GM18907 (cell line): ENCODE measurements at regions not wholly inside any gene's neighbourhood (a gene's known extent, or its start where the extent isn't known, plus 50 kb on each side); places are given as distances from the start of the nearest gene placed in this dataset.

Experiments
- ATAC-seq: cut with Tn5 transposase; IDR thresholded peaks from one replicate; pipeline ENCODE4 v1.9.1; 2021; ENCODE audit warnings: mild to moderate bottlenecking, moderate library complexity; ENCODE audit not compliant: unreplicated experiment

- ATAC-seq, result no peak
Observed at GRCh38 chr2:109070290-109070689, 58.7 kb upstream of the SH3RF3 start.

DNA sequence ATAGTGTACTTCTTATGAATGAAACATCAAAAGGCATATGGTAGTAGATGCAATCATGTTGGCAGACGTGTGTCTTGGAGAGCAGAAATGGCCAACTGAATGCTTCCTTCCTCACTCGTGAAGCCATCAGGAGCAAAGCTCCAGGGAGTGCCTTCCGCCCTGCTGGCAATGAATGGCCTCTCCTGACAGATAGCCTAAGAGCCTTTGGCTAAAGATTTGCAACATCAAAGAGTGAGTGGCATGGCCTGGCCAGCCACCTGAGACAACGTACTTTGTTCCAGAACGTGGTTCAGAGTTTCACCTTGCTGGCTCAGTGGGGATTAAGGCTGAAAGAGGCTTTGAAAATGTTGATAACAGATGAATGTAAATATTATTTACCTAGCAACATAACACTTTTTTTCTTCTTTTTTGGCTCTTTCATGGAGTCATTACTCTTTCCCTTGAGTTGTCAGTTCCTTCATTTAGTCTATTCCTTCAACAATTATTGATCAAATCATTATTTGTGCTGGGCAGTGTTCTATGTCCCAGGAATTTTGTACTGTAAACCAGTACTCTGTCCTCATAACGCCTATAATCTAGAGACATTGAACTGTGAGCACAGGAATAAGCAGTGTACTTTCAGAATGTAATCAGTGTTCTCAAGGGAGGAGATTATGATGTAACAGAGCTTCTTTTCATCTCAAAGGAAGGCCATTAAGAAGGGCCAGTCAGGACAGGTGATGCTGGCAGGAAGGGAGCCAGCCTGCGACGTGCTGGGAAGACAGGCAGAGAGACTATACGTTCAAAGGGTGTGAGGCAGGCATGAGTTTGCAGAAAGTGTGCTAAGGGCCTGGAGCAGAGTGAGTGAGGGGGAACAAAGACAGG, 59.4 kb upstream of the SH3RF3 start:
- ATAC-seq, result no peak

DNA sequence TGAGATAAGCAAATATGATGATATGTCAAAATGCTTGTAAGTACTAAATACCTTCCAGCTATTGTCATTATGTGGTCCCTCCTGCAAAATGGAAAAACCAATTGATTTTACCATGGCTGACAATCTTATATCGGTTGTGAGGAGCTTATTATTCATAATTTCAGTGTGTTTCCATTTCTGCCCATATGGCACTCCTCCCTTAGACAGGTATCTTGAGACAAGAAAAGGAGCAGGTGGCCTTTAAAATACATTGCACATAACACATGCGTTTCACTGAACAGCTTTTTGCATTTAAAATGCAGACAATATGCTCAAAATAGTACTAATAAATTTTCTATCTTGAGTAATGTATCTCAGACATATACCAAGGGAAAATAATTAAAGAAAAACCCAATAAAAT, 60.2 kb upstream of the SH3RF3 start:
- ATAC-seq, result no peak

- ATAC-seq, result no peak
Observed at GRCh38 chr2:109067631-109068125, 61.3 kb upstream of the SH3RF3 start.

- ATAC-seq, result no peak
Observed at GRCh38 chr2:109066917-109067597, 61.9 kb upstream of the SH3RF3 start.

DNA sequence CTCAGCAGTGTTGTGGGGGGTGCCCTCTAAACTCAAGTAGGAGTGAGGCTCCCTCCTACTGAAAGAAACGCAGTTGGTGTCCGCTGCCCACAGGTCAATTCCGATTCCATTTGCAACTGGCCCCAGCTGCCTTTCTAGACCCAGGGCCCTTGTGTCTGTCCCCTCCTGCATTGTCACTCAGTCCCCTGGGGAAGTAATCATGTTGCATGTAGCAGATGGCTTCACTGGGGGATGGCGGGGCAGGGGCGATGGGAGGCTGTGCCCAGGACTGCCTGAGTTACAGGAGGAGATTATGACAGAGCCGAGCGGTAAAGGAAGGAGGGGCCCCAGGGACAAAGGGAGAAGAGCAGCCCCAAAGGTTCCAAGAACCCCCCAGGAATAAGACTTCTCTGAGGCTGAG, 62.5 kb upstream of the SH3RF3 start:
- no peak for ATAC-seq

DNA sequence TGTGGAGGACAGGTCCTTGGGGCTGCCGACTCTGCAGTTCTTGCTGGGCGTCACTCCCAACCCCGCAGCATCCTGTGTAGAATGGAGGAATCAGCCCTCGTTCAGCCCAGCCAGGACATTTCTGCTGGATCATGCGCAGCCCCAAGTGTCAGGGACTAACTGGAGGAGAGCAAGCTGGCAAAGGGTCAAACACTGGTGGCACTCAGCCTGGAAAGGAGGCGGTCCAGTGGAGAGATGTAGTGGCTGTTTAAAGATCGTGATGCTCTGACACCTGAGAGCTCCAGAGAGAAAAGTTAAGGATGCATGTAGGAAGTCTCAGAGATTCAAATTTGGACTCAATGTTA, 63.6 kb upstream of the SH3RF3 start:
- ATAC-seq, result no peak

- no peak for ATAC-seq
Observed at GRCh38 chr2:109064660-109065390, 64.2 kb upstream of the SH3RF3 start.

- no peak for ATAC-seq
Observed at GRCh38 chr2:109062859-109063700, 65.9 kb upstream of the SH3RF3 start.

GRCh38 chr2:109062145-109062858, 66.7 kb upstream of the SH3RF3 start:
- ATAC-seq, result no peak

DNA sequence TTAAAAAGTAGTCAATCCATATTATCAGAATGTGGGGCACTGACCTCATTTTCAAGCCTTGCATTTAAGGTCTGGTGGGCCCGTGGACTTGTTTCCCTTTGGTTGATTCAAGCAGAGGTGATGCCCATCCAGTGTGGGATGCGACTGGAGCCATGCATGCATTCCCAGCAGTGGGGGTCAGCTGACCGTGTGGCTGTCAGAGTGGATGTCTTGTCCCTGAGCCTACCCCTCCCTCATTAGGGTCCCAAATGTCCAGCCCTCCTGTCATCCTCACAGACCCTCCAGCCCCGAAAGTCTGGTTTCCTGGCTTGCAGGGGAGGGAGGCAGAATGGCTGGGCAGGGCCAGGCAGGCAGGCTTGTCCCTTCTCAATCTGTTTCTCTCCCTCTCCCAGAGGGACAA, 67.3 kb upstream of the SH3RF3 start:
- no peak for ATAC-seq

DNA sequence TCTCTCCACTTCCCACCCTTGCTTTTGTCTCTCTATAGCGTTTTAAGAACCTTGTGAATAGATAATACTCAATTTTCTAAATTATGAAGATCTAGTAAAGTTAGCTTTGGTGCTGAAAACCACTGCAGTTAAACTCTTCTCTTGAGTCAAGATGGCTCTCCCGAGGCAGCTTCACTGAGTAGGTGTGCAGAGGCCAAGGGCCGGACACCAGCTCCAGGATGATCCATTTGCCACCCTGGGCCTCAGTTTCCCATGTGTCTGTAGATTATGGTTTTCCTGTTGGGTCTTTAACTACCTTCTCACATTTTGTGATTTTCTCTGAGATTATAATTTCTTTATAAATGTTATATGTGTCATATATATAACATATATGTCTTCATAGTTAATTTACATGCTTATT, 68.5 kb upstream of the SH3RF3 start:
- ATAC-seq, result no peak

DNA sequence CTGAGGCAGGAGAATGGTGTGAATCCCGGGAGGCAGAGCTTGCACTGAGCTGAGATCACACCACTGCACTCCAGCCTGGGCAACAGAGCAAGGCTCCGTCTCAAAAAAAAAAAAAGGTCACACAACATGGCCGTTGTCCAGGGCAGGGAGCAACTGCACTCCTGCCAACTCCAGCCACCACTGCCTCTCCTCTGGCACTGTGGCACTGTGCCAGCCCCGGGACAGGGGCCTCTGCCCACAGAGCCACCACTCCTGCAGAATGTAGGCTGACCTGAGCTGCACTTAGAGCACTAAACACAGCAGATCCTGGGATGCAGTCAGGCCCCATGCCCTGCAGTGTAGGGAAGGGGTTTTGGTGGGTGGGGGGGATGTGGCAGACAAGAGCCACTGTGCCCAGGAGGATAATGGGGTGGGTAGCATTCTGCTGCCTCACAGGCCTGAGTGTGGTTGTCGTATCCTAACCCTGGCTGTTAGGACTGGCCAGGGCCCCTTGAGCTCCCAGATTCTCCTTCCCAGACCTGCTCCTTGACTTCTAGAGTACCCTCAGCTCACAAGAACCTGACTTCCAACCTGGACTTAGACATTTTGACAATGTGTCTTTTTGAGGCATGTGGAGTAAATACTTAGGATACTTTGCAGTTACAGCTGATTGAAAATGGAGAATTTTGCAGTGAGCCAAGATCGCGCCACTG, 69.4 kb upstream of the SH3RF3 start:
- no peak for ATAC-seq

GRCh38 chr2:109058802-109059201, 69.8 kb upstream of the EDAR start:
- ATAC-seq, result no peak

GRCh38 chr2:109058191-109058632, 69.2 kb upstream of the EDAR start:
- ATAC-seq, result no peak

GRCh38 chr2:109057686-109058085, 68.7 kb upstream of the EDAR start:
- no peak for ATAC-seq

DNA sequence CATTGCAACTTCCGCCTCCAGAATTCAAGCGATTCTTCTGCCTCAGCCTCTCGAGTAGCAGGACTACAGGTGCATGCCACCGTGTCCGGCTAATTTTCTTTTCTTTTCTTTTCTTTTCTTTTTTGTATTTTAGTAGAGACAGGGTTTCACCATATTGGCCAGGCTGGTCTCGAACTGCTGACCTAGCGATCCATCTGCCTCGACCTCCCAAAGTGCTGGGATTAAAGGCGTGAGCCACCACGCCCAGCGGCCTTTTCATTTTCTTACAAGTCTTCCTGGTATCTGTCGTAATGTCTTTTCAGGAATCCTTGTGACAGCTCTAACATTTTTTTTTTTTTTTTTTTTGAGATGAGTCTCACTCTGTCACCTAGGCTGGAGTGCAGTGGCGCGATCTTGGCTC, 66.4 kb upstream of the EDAR start:
- ATAC-seq, result no peak

DNA sequence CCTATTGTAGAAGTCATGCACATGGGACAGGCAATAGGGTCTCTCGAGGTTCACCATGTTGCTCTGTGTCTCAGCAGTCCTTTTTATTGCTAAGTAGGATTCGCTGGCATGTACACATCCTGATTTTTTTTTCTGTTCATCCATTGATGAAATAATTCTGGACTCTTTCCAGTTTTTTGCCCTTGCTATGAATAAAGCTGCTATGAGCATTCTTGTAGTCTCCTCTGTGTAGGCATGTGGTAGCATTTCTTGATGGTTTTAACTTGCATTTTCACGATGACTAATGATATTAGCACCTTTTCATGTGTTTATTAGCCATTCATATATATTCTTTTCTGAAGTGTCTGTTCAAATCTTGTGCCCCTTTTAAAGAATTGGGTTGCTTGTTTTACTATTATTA, 65.8 kb upstream of the EDAR start:
- no peak for ATAC-seq

GRCh38 chr2:109053716-109054115, 64.7 kb upstream of the EDAR start:
- ATAC-seq, result no peak
